Inferior parietal cortex (tissue), 1 donor: ENCODE measurements at regions not wholly inside any gene's neighbourhood (a gene's known extent, or its start where the extent isn't known, plus 50 kb on each side); places are given as distances from the start of the nearest gene placed in this dataset.
"Not testable (repeated sequence)": the region's sequence is repeated elsewhere in the genome, so short reads cannot be mapped to it uniquely, and the experiment has no call there.

ENCODE experiments used
- DNase-seq: peaks from one replicate; pipeline ENCODE4 v3.0.0-alpha.2; 2016; ENCODE audit errors: extremely low spot score

GRCh38 chr12:131229426-131230339 lies 276.0 kb downstream of the ADGRD1 start:
- no peak for DNase-seq

GRCh38 chr12:131230340-131231031 lies 276.8 kb downstream of the ADGRD1 start:
- DNase-seq, result no peak

- DNase-seq, result no peak
These were observed 277.6 kb downstream of the ADGRD1 start for GRCh38 chr12:131231032-131231980.

GRCh38 chr12:131232036-131232435 lies 278.3 kb downstream of the ADGRD1 start:
- no peak for DNase-seq

- DNase-seq, result not testable (repeated sequence)
These were observed 279.2 kb downstream of the ADGRD1 start for GRCh38 chr12:131232872-131233271.

GRCh38 chr12:131233850-131234789 lies 280.4 kb downstream of the ADGRD1 start:
- not testable (repeated sequence) for DNase-seq

GRCh38 chr12:131234841-131235271 lies 281.1 kb downstream of the ADGRD1 start:
- not testable (repeated sequence) for DNase-seq

GRCh38 chr12:131235871-131236271 lies 282.2 kb downstream of the ADGRD1 start:
- no peak for DNase-seq

- no peak for DNase-seq
These were observed 285.8 kb downstream of the ADGRD1 start for GRCh38 chr12:131239384-131240094.

GRCh38 chr12:131241517-131241916 lies 287.8 kb downstream of the ADGRD1 start:
- no peak for DNase-seq

- DNase-seq, result peak; percentile 43
These were observed 289.2 kb downstream of the ADGRD1 start for GRCh38 chr12:131242741-131243496.

GRCh38 chr12:131244157-131244688 lies 290.5 kb downstream of the ADGRD1 start:
- DNase-seq, result not testable (repeated sequence)

GRCh38 chr12:131245161-131245560 lies 291.5 kb downstream of the ADGRD1 start:
- DNase-seq, result not testable (repeated sequence)

GRCh38 chr12:131245564-131246355 lies 292.1 kb downstream of the ADGRD1 start:
- no peak for DNase-seq

- not testable (repeated sequence) for DNase-seq
These were observed 293.5 kb downstream of the ADGRD1 start for GRCh38 chr12:131247026-131247725.

- not testable (repeated sequence) for DNase-seq
These were observed 294.2 kb downstream of the ADGRD1 start for GRCh38 chr12:131247875-131248274.
